Stimulated activated naive B cell treated with anti-CD40 and anti-IgM and Interleukin-4, amounts not matched to agents 10 μg/mL and 1 μg/mL and 100 μg/mL, for 72 hours (primary cell): ENCODE measurements at regions not wholly inside any gene's neighbourhood (a gene's known extent, or its start where the extent isn't known, plus 50 kb on each side); places are given as distances from the start of the nearest gene placed in this dataset.

ENCODE experiments used
- ATAC-seq, 2 donors: fragments of 150-1000 bp; cut with Tn5 transposase; replicated peaks; 2 replicates each; pipeline ENCODE4 v1.10.0; 2021; ENCODE audit warnings: moderate library complexity in 1 of 2
- DNase-seq: peaks from one replicate; pipeline ENCODE4 v3.0.0; 2021
- H3K27ac Mint-ChIP-seq: one replicate; pipeline ENCODE4 v1.8.0; 2022; ENCODE audit warnings: mild to moderate bottlenecking, mixed read lengths
- H3K27me3 Mint-ChIP-seq, 2 donors: one replicate each; pipeline ENCODE4 v1.8.0; 2022; ENCODE audit warnings: mixed read lengths in 2 of 2
- H3K36me3 Mint-ChIP-seq, 2 donors: one replicate each; pipeline ENCODE4 v1.8.0; 2022; ENCODE audit warnings: mixed read lengths in 2 of 2, mild to moderate bottlenecking in 1 of 2
- H3K4me1 Mint-ChIP-seq, 2 donors: one replicate each; pipeline ENCODE4 v1.8.0; 2022; ENCODE audit warnings: mixed read lengths in 2 of 2, mild to moderate bottlenecking in 1 of 2
- H3K4me3 Mint-ChIP-seq, 2 donors: one replicate each; pipeline ENCODE4 v1.8.0; 2022; ENCODE audit warnings: mild to moderate bottlenecking in 2 of 2, mixed read lengths in 2 of 2, moderate library complexity in 1 of 2
- H3K9me3 Mint-ChIP-seq, 2 donors: one replicate each; pipeline ENCODE4 v1.8.0; 2022; ENCODE audit warnings: mixed read lengths in 2 of 2, mild to moderate bottlenecking in 1 of 2

GRCh38 chr4:173696551-173696950 lies 166.5 kb upstream of the HAND2 start:
- Mint-ChIP-seq H3K27me3 (no peaks in the 10 kb centered on the region), H3K36me3 (no peaks in the 10 kb centered on the region), H3K4me3 (no peak overlapping the region), H3K27ac (no peak overlapping the region), H3K9me3 (no peaks in the 10 kb centered on the region), H3K4me1 (no peaks in the 10 kb centered on the region)
- ATAC-seq (no peak), DNase-seq (no peak)

- ATAC-seq (no peak), DNase-seq (no peak)
- Mint-ChIP-seq H3K4me1 (no peaks in the 10 kb centered on the region), H3K36me3 (no peaks in the 10 kb centered on the region), H3K9me3 (no peaks in the 10 kb centered on the region), H3K27me3 (no peaks in the 10 kb centered on the region), H3K27ac (no peak overlapping the region), H3K4me3 (no peak overlapping the region)
Measured at GRCh38 chr4:173696011-173696410, 166.0 kb upstream of the HAND2 start.

DNA sequence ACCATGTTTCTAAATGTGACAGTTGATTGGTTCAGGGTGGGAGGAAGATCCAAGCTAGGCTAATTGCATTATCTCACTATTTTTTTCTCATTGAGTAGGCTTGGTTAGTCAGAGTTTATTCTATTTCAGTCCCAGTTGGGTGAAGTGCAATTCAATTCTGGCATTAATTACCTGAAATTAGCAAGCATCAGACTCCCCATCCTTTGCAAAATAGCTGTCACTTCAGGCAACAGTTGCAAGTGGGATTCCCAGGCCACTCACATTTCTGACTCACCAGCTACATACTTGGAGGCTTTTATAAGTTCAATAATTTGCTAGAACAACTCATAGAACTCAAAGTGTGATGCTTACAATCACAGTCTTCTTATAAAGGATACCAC lies 155.8 kb upstream of the HAND2 start:
- no peak for DNase-seq
- Mint-ChIP-seq H3K9me3 (peaks cover 0 to 1% of the 10 kb centered on the region in 2 donors), H3K27me3 (no peaks in the 10 kb centered on the region), H3K36me3 (no peaks in the 10 kb centered on the region), H3K4me3 (no peak overlapping the region), H3K27ac (no peak overlapping the region), H3K4me1 (no peaks in the 10 kb centered on the region)
- no peak for ATAC-seq

DNA sequence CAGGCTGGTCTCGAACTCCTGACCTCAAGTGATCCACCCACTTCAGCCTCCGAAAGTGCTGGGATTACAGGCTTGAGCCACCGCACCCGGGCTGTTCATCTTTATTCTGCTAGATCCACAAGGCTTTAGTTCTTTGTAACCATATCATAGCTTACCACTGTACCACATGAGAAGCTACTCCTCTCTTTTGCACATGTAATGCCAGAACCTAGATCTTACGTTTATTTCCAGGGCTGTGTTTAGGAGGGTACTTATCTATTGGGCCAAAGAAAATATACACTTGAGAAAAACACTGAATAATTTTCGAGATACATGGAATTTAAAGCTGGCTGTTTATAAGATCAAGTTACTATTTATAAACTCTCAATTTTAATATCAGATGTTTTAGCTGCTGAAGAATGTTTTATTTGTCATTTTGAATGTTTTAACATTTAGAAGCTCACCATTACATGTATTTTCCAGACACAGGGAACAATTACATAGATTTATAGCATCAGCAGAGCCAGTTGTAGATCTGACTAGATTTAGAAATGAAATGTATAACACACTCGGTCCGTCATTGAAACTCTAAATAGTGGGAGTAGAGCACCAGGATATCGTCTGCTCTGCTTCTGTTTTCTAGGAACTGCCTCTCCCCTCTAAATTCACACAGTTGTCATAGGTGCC lies 155.3 kb upstream of the HAND2 start:
- Mint-ChIP-seq H3K9me3 (peaks cover 0 to 1% of the 10 kb centered on the region in 2 donors), H3K36me3 (no peaks in the 10 kb centered on the region), H3K27me3 (no peaks in the 10 kb centered on the region), H3K27ac (no peak overlapping the region), H3K4me3 (no peak overlapping the region), H3K4me1 (no peaks in the 10 kb centered on the region)
- DNase-seq: no peak
- ATAC-seq: no peak

- Mint-ChIP-seq H3K27me3 (no peaks in the 10 kb centered on the region), H3K36me3 (no peaks in the 10 kb centered on the region), H3K9me3 (peaks cover 0 to 1% of the 10 kb centered on the region in 2 donors), H3K4me1 (no peaks in the 10 kb centered on the region), H3K27ac (no peak overlapping the region), H3K4me3 (no peak overlapping the region)
- ATAC-seq (no peak), DNase-seq (no peak)
Measured at GRCh38 chr4:173684223-173684622, 154.2 kb upstream of the HAND2 start.

- DNase-seq: no peak
- H3K27me3 Mint-ChIP-seq: no peaks in the 10 kb centered on the region
- H3K4me1 Mint-ChIP-seq: no peaks in the 10 kb centered on the region
- H3K36me3 Mint-ChIP-seq: no peaks in the 10 kb centered on the region
- no peak overlapping the region for H3K27ac Mint-ChIP-seq
- no peak for ATAC-seq
- no peak overlapping the region for H3K4me3 Mint-ChIP-seq
- H3K9me3 Mint-ChIP-seq: peaks cover 0 to 1% of the 10 kb centered on the region in 2 donors
Measured at GRCh38 chr4:173682609-173683008, 152.6 kb upstream of the HAND2 start.

GRCh38 chr4:173680278-173680677 lies 150.2 kb upstream of the HAND2 start:
- DNase-seq: no peak
- Mint-ChIP-seq H3K27ac (no peak overlapping the region), H3K4me3 (no peak overlapping the region), H3K9me3 (peaks cover 0 to 3% of the 10 kb centered on the region in 2 donors), H3K36me3 (no peaks in the 10 kb centered on the region), H3K4me1 (no peaks in the 10 kb centered on the region), H3K27me3 (no peaks in the 10 kb centered on the region)
- no peak for ATAC-seq

GRCh38 chr4:173675446-173675845 lies 145.4 kb upstream of the HAND2 start:
- Mint-ChIP-seq H3K4me3 (no peak overlapping the region), H3K36me3 (no peaks in the 10 kb centered on the region), H3K27ac (no peak overlapping the region), H3K4me1 (no peaks in the 10 kb centered on the region), H3K9me3 (peaks cover 0 to 9% of the 10 kb centered on the region in 2 donors), H3K27me3 (no peaks in the 10 kb centered on the region)
- no peak for DNase-seq
- ATAC-seq: no peak

- Mint-ChIP-seq H3K27ac (no peak overlapping the region), H3K4me3 (no peak overlapping the region), H3K36me3 (no peaks in the 10 kb centered on the region), H3K27me3 (no peaks in the 10 kb centered on the region), H3K4me1 (no peaks in the 10 kb centered on the region), H3K9me3 (peaks cover 0 to 8% of the 10 kb centered on the region in 2 donors)
- no peak for DNase-seq
- no peak for ATAC-seq
Measured at GRCh38 chr4:173669460-173670179, 139.6 kb upstream of the HAND2 start.

DNA sequence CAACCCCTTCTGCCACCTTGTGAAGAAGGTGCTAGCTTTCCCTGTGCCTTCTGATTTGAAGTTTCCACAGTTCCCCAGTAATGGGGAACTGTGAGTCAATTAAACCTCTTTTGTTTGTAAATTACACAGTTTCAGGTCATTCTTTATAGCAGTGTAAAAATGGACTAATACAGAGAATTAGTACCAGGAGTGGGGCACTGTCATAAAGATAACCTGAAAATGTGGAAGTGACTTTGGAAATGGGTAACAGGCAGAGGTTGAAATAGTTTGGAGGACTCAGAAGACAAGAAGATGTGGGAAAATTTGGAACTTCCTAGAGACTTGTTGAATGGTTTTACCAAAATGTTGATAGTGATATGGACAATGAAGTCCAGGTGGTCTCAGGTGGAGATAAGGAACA lies 131.0 kb upstream of the HAND2 start:
- DNase-seq (no peak), ATAC-seq (no peak)
- Mint-ChIP-seq H3K4me1 (no peaks in the 10 kb centered on the region), H3K4me3 (no peak overlapping the region), H3K27ac (no peak overlapping the region), H3K9me3 (peaks cover 7 to 16% of the 10 kb centered on the region in 2 donors), H3K36me3 (no peaks in the 10 kb centered on the region), H3K27me3 (no peaks in the 10 kb centered on the region)

DNA sequence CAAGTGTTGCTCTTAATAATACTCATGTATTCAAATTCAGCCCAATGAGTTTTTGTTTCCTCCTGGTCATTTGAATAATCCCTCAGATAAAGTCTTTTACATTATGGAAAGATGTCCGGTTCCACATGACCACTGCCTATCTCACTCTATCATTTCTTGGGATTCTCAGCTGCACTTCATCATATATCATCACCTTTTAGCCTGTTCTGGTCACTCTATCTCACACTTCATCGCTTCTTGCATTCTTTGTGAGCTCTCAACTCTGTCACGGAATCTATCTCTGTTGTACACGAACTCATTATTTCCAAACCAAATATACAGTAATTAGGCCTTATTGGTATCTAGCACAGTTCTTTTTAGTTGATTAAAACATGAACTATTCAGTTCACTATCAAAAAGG lies 126.9 kb upstream of the HAND2 start:
- Mint-ChIP-seq H3K27me3 (no peaks in the 10 kb centered on the region), H3K9me3 (peaks cover 2 to 5% of the 10 kb centered on the region in 2 donors), H3K4me1 (no peaks in the 10 kb centered on the region), H3K4me3 (no peak overlapping the region), H3K36me3 (no peaks in the 10 kb centered on the region), H3K27ac (no peak overlapping the region)
- ATAC-seq (no peak), DNase-seq (no peak)

DNA sequence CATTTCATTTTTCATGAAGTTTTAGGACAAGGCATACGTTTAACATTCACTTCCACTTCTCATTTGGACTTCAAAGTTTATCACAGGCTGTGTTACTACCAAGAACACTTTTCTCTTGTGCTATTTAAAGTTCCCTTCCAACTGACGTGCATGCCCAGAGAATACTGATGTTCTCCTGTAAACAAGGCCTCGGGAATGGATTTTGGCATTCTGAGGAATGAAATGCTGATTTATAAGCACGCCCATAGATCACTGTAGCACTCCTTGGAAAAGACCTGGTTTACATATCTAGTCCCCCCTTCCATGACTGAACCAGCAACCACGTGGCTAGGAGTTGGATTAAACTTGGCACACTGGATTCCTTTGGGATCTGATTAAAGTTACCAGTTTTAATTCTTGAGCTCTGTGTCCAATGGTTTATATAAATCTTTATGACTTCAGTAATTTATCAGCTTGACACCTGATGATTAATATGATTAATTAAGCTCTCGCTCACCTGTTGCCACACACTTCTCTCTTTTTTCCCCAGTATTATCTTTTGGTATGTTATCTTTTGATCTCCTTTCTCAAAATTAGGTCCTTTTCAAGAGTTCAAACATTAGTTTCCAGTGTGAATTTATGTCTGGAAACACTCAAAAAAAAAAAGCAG lies 122.4 kb upstream of the HAND2 start:
- Mint-ChIP-seq H3K36me3 (no peaks in the 10 kb centered on the region), H3K4me3 (no peak overlapping the region), H3K27ac (no peak overlapping the region), H3K27me3 (no peaks in the 10 kb centered on the region), H3K4me1 (no peaks in the 10 kb centered on the region), H3K9me3 (no peaks in the 10 kb centered on the region)
- no peak for DNase-seq
- no peak for ATAC-seq

- H3K27ac Mint-ChIP-seq: no peak overlapping the region
Measured at GRCh38 chr4:173651651-173652282, 121.7 kb upstream of the HAND2 start.

GRCh38 chr4:173647902-173648301 lies 117.9 kb upstream of the HAND2 start:
- no peak for ATAC-seq
- Mint-ChIP-seq H3K36me3 (no peaks in the 10 kb centered on the region), H3K27ac (no peak overlapping the region), H3K4me3 (no peak overlapping the region), H3K4me1 (no peaks in the 10 kb centered on the region), H3K27me3 (peaks cover 0 to 5% of the 10 kb centered on the region in 2 donors), H3K9me3 (no peaks in the 10 kb centered on the region)
- DNase-seq: no peak

More at GRCh38 chr4:173651651-173652282, 121.7 kb upstream of the HAND2 start:
- ATAC-seq (no peak), DNase-seq (no peak)
- Mint-ChIP-seq H3K36me3 (no peaks in the 10 kb centered on the region), H3K9me3 (no peaks in the 10 kb centered on the region), H3K4me1 (no peaks in the 10 kb centered on the region), H3K27me3 (no peaks in the 10 kb centered on the region), H3K4me3 (no peak overlapping the region)
